CD14-positive monocyte (primary cell): ENCODE measurements at regions not wholly inside any gene's neighbourhood (a gene's known extent, or its start where the extent isn't known, plus 50 kb on each side); places are given as distances from the start of the nearest gene placed in this dataset.

Source experiments
- DNase-seq, 3 donors: peaks; one replicate each; pipeline ENCODE4 v3.0.0-alpha.2; 2011 to 2022
- H2AFZ ChIP-seq: 2 replicates; pipeline ENCODE4 v1.6.0; 2012; ENCODE audit warnings: mild to moderate bottlenecking, low read depth, low read length, inconsistent platforms; ENCODE audit not compliant: insufficient read depth, poor library complexity, severe bottlenecking
- H3K27ac ChIP-seq, 2 donors: 1 replicate in 1 of 2; 2 replicates in 1 of 2; pipeline ENCODE4 v1.5.1; 2012 to 2013; ENCODE audit warnings: low read length in 2 of 2, control low read depth in 1 of 2, inconsistent platforms in 1 of 2, low read depth in 1 of 2, mild to moderate bottlenecking in 1 of 2
- H3K27me3 ChIP-seq, 2 donors: one replicate each; pipeline versions ENCODE4 v1.6.0 to v1.6.1; 2011 to 2013; ENCODE audit warnings: low read length in 2 of 2; ENCODE audit not compliant: control insufficient read depth in 2 of 2, insufficient read depth in 2 of 2
- H3K36me3 ChIP-seq, 2 donors: replicated peaks in 1 of 2; 1 replicate in 1 of 2; 2 replicates in 1 of 2; pipeline versions ENCODE4 v1.5.1 to v1.6.1; 2012 to 2013; ENCODE audit warnings: low read length in 2 of 2, control low read depth in 1 of 2, inconsistent platforms in 1 of 2, mild to moderate bottlenecking in 1 of 2; ENCODE audit not compliant: insufficient read depth in 2 of 2, control insufficient read depth in 1 of 2
- H3K4me1 ChIP-seq, 2 donors: 1 replicate in 1 of 2; 2 replicates in 1 of 2; pipeline versions ENCODE4 v1.5.1 to v1.6.1; 2012 to 2013; ENCODE audit warnings: low read length in 2 of 2, control low read depth in 1 of 2, inconsistent platforms in 1 of 2, mild to moderate bottlenecking in 1 of 2, moderate library complexity in 1 of 2; ENCODE audit not compliant: insufficient read depth in 2 of 2, control insufficient read depth in 1 of 2
- H3K4me2 ChIP-seq: replicated peaks from 2 replicates; pipeline ENCODE3; 2012; ENCODE audit warnings: low read length, moderate library complexity, mild to moderate bottlenecking; ENCODE audit not compliant: poor library complexity, severe bottlenecking; ENCODE audit errors: extremely low read depth
- H3K4me3 ChIP-seq, 3 experiments: fragments of 200-600 bp in 1 of 3; sonication (generic) in 1 of 3; replicated peaks in 1 of 3; 1 replicate in 2 of 3; 2 replicates in 1 of 3; pipeline ENCODE4 v1.5.1; 2011 to 2013; ENCODE audit warnings: low read length in 3 of 3, mild to moderate bottlenecking in 3 of 3, control low read depth in 2 of 3, low read depth in 2 of 3, inconsistent platforms in 1 of 3, moderate library complexity in 1 of 3
- H3K79me2 ChIP-seq: 2 replicates; pipeline ENCODE4 v1.6.0; 2012; ENCODE audit warnings: mild to moderate bottlenecking, control low read depth, inconsistent platforms, low read length, moderate library complexity; ENCODE audit not compliant: insufficient read depth
- H3K9ac ChIP-seq: 2 replicates; pipeline ENCODE4 v1.6.0; 2017; ENCODE audit warnings: low read length, mild to moderate bottlenecking; ENCODE audit not compliant: insufficient read depth, poor library complexity, severe bottlenecking
- H3K9me3 ChIP-seq, 2 donors: replicated peaks in 1 of 2; 1 replicate in 1 of 2; 2 replicates in 1 of 2; pipeline versions ENCODE4 v1.5.1 to v1.6.1; 2012 to 2013; ENCODE audit warnings: low read length in 2 of 2, control low read depth in 1 of 2; ENCODE audit not compliant: control insufficient read depth in 1 of 2, insufficient read depth in 1 of 2
- H4K20me1 ChIP-seq: 2 replicates; pipeline ENCODE4 v1.6.0; 2012; ENCODE audit warnings: mild to moderate bottlenecking, low read length, control low read depth, moderate library complexity; ENCODE audit not compliant: insufficient read depth
- H3K27ac Mint-ChIP-seq, 7 donors: one replicate each; pipeline ENCODE4 v1.8.0; 2020; ENCODE audit warnings: mild to moderate bottlenecking in 7 of 7, mixed read lengths in 7 of 7, moderate library complexity in 6 of 7, inconsistent platforms in 2 of 7
- H3K27me3 Mint-ChIP-seq, 3 donors: one replicate each; pipeline ENCODE4 v1.8.0; 2021 to 2022; ENCODE audit warnings: low read depth in 3 of 3, mild to moderate bottlenecking in 3 of 3, mixed read lengths in 3 of 3, moderate library complexity in 3 of 3, inconsistent platforms in 1 of 3
- H3K36me3 Mint-ChIP-seq, 2 donors: one replicate each; pipeline ENCODE4 v1.8.0; 2020; ENCODE audit warnings: mixed read lengths in 2 of 2, inconsistent platforms in 1 of 2, mild to moderate bottlenecking in 1 of 2
- H3K4me1 Mint-ChIP-seq: one replicate; pipeline ENCODE4 v1.8.0; 2020; ENCODE audit warnings: mild to moderate bottlenecking, mixed read lengths
- H3K4me3 Mint-ChIP-seq, 2 donors: one replicate each; pipeline ENCODE4 v1.8.0; 2020; ENCODE audit warnings: mild to moderate bottlenecking in 2 of 2, mixed read lengths in 2 of 2, moderate library complexity in 1 of 2
- H3K9me3 Mint-ChIP-seq, 7 donors: one replicate each; pipeline ENCODE4 v1.8.0; 2020 to 2022; ENCODE audit warnings: mixed read lengths in 7 of 7, mild to moderate bottlenecking in 6 of 7, moderate library complexity in 6 of 7, inconsistent platforms in 2 of 7
- WGBS: methylation state at CpG from one replicate; pipeline ENCODE4 v1.1.5; 2013; ENCODE audit warnings: missing lambda C conversion rate; ENCODE audit not compliant: insufficient coverage; 5-methylcytosine and 5-hydroxymethylcytosine counted together
- intact Hi-C, 2 donors: fragments of 100-400 bp; cut with micrococcal nuclease; formaldehyde crosslinking; loops; one replicate each; pipeline versions ENCODE4 v1.15.0 to v1.15.1; 2023
- TF ChIP-seq, protein P1 (sequence below): fragments of 200-600 bp; IDR thresholded peaks from one replicate; pipeline ENCODE4 v1.8.0; 2022; ENCODE audit warnings: antibody characterized with exemption, mild to moderate bottlenecking

- TF ChIP-seq, protein P1, sequence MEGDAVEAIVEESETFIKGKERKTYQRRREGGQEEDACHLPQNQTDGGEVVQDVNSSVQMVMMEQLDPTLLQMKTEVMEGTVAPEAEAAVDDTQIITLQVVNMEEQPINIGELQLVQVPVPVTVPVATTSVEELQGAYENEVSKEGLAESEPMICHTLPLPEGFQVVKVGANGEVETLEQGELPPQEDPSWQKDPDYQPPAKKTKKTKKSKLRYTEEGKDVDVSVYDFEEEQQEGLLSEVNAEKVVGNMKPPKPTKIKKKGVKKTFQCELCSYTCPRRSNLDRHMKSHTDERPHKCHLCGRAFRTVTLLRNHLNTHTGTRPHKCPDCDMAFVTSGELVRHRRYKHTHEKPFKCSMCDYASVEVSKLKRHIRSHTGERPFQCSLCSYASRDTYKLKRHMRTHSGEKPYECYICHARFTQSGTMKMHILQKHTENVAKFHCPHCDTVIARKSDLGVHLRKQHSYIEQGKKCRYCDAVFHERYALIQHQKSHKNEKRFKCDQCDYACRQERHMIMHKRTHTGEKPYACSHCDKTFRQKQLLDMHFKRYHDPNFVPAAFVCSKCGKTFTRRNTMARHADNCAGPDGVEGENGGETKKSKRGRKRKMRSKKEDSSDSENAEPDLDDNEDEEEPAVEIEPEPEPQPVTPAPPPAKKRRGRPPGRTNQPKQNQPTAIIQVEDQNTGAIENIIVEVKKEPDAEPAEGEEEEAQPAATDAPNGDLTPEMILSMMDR, result no peak
- Histone ChIP-seq H3K4me2 (no peak overlapping the region), H3K4me3 (no peak overlapping the region), H3K9me3 (no peaks in the 10 kb centered on the region), H4K20me1 (no peaks in the 10 kb centered on the region), H3K27ac (no peak overlapping the region), H3K9ac (no peak overlapping the region), H3K4me1 (no peaks in the 10 kb centered on the region), H3K79me2 (no peaks in the 10 kb centered on the region), H3K27me3 (peaks cover 0 to 4% of the 10 kb centered on the region in 2 donors), H2AFZ (no peak overlapping the region), H3K36me3 (no peaks in the 10 kb centered on the region)
- intact Hi-C loops, result loop anchor here in 1 of 2 donors (10.0 kb wide), 1 partner anchor 513 kb away; no protein-coding TSS in a partner anchor
- H3K27me3 Mint-ChIP-seq, result peaks cover 1 to 9% (median 3%) of the 10 kb centered on the region in 3 donors
- peaks cover 7% of the 10 kb centered on the region for H3K4me1 Mint-ChIP-seq
- H3K36me3 Mint-ChIP-seq, result no peaks in the 10 kb centered on the region
- no peak overlapping the region for H3K27ac Mint-ChIP-seq
- H3K4me3 Mint-ChIP-seq, result no peak overlapping the region
- WGBS, result 96% methylated on average over 11 of the region's 11 CpGs
- no peak for DNase-seq
- no peaks in the 10 kb centered on the region for H3K9me3 Mint-ChIP-seq
Measured at GRCh38 chr6:168888102-168888501, 365.5 kb downstream of the THBS2 start.

DNA sequence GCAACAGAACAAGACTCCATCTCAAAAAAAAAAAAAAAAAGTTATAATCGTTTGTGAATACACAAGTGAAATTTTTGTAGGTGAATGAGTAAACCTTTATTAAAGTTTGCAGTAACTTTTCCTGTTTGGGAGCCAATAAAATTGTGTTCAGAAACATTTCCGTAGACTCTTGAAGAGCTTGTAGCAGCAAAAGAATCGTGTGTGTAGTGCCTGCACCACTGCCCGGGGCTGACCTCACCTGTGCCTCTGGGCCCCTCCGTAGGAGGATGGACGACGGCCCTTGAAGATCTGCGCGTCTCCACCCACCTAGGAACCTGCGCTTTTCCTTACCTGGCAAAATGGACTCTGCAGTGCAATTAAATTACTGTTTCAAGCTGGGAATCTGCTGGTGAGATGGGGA, 366.0 kb downstream of the THBS2 start:
- Histone ChIP-seq H3K4me2 (no peak overlapping the region), H4K20me1 (no peaks in the 10 kb centered on the region), H3K9ac (no peak overlapping the region), H3K27me3 (peaks cover 0 to 5% of the 10 kb centered on the region in 2 donors), H3K27ac (no peak overlapping the region), H3K9me3 (no peaks in the 10 kb centered on the region), H3K79me2 (no peaks in the 10 kb centered on the region), H3K36me3 (no peaks in the 10 kb centered on the region), H3K4me1 (no peaks in the 10 kb centered on the region), H2AFZ (no peak overlapping the region), H3K4me3 (no peak overlapping the region)
- peak overlapping the region in 1 of 7 donors; percentile 25 for H3K27ac Mint-ChIP-seq
- TF ChIP-seq, protein P1, result no peak
- H3K36me3 Mint-ChIP-seq, result no peaks in the 10 kb centered on the region
- no peak for DNase-seq
- intact Hi-C loops, result loop anchor here in 1 of 2 donors (10.0 kb wide), 1 partner anchor 513 kb away; no protein-coding TSS in a partner anchor
- no peak overlapping the region for H3K4me3 Mint-ChIP-seq
- H3K4me1 Mint-ChIP-seq, result peaks cover 7% of the 10 kb centered on the region
- H3K9me3 Mint-ChIP-seq, result no peaks in the 10 kb centered on the region
- 99% methylated on average over 9 of the region's 10 CpGs for WGBS
- peaks cover 1 to 9% (median 3%) of the 10 kb centered on the region in 3 donors for H3K27me3 Mint-ChIP-seq
